HL-60 (cell line): ENCODE measurements at regions not wholly inside any gene's neighbourhood (a gene's known extent, or its start where the extent isn't known, plus 50 kb on each side); places are given as distances from the start of the nearest gene placed in this dataset.

Source experiments
- DNase-seq, 2 experiments: peaks; one replicate each; pipeline ENCODE4 v3.0.0-alpha.2; 2010 to 2020; ENCODE audit warnings: low read depth in 1 of 2, low spot score in 1 of 2
- H3K27ac ChIP-seq: fragments of 250-450 bp; sonication (Bioruptor Pico); replicated peaks from 2 replicates; pipeline ENCODE4 v1.5.1; 2020; ENCODE audit warnings: mild to moderate bottlenecking, moderate library complexity
- H3K27me3 ChIP-seq: fragments of 250-450 bp; sonication (Bioruptor Pico); 2 replicates; pipeline ENCODE4 v1.5.1; 2021; ENCODE audit warnings: mild to moderate bottlenecking, moderate library complexity; ENCODE audit not compliant: insufficient read depth, poor library complexity, severe bottlenecking
- H3K4me3 ChIP-seq: replicated peaks from 2 replicates; pipeline ENCODE4 v1.5.1; 2011; ENCODE audit warnings: mild to moderate bottlenecking, control low read depth, low read length; ENCODE audit not compliant: insufficient read depth
- GABPA ChIP-seq: IDR thresholded peaks from 2 replicates; pipeline ENCODE4 v1.6.1; 2012; ENCODE audit warnings: low read depth
- POLR2AphosphoS5 ChIP-seq: IDR thresholded peaks from 2 replicates; pipeline ENCODE4 v1.6.1; 2012; ENCODE audit warnings: low read depth
- SPI1 ChIP-seq: IDR thresholded peaks from 2 replicates; pipeline ENCODE4 v1.6.1; 2012; ENCODE audit warnings: low read depth, mild to moderate bottlenecking, borderline replicate concordance
- TF ChIP-seq, protein P1 (sequence below): IDR thresholded peaks from 2 replicates; pipeline ENCODE4 v1.6.1; 2012; ENCODE audit warnings: low read depth; ENCODE audit not compliant: insufficient replicate concordance
- TF ChIP-seq, protein P2 (sequence below): IDR thresholded peaks from one replicate; pipeline ENCODE4 v1.5.1; 2011; ENCODE audit warnings: low read length, control low read depth, inconsistent platforms; ENCODE audit not compliant: insufficient read depth

DNA sequence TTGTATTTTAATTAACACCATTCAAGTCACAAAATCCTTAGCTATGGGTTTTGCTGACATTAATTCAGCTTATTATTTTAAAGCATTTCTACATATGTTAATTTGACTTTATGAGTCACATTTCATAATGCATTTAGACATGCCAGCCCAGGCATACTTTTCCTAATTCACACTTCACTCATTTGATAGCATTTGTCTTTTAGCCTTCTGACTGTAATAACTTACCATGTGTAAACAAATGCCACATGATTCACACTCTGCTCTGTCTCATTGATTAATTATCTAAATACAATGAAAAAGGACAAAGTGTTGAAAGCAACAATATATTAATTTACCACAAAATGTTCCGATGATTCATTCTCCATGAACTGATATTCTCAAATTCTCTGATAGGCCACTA is 927.8 kb upstream of the EPHA6 start:
- Histone ChIP-seq H3K27ac (no peak overlapping the region), H3K4me3 (no peak overlapping the region), H3K27me3 (no peaks in the 10 kb centered on the region)
- no peak for DNase-seq
- TF ChIP-seq SPI1 (no peak), POLR2AphosphoS5 (no peak), GABPA (no peak)
- TF ChIP-seq, protein P1, sequence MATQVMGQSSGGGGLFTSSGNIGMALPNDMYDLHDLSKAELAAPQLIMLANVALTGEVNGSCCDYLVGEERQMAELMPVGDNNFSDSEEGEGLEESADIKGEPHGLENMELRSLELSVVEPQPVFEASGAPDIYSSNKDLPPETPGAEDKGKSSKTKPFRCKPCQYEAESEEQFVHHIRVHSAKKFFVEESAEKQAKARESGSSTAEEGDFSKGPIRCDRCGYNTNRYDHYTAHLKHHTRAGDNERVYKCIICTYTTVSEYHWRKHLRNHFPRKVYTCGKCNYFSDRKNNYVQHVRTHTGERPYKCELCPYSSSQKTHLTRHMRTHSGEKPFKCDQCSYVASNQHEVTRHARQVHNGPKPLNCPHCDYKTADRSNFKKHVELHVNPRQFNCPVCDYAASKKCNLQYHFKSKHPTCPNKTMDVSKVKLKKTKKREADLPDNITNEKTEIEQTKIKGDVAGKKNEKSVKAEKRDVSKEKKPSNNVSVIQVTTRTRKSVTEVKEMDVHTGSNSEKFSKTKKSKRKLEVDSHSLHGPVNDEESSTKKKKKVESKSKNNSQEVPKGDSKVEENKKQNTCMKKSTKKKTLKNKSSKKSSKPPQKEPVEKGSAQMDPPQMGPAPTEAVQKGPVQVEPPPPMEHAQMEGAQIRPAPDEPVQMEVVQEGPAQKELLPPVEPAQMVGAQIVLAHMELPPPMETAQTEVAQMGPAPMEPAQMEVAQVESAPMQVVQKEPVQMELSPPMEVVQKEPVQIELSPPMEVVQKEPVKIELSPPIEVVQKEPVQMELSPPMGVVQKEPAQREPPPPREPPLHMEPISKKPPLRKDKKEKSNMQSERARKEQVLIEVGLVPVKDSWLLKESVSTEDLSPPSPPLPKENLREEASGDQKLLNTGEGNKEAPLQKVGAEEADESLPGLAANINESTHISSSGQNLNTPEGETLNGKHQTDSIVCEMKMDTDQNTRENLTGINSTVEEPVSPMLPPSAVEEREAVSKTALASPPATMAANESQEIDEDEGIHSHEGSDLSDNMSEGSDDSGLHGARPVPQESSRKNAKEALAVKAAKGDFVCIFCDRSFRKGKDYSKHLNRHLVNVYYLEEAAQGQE, result no peak
- TF ChIP-seq, protein P2, sequence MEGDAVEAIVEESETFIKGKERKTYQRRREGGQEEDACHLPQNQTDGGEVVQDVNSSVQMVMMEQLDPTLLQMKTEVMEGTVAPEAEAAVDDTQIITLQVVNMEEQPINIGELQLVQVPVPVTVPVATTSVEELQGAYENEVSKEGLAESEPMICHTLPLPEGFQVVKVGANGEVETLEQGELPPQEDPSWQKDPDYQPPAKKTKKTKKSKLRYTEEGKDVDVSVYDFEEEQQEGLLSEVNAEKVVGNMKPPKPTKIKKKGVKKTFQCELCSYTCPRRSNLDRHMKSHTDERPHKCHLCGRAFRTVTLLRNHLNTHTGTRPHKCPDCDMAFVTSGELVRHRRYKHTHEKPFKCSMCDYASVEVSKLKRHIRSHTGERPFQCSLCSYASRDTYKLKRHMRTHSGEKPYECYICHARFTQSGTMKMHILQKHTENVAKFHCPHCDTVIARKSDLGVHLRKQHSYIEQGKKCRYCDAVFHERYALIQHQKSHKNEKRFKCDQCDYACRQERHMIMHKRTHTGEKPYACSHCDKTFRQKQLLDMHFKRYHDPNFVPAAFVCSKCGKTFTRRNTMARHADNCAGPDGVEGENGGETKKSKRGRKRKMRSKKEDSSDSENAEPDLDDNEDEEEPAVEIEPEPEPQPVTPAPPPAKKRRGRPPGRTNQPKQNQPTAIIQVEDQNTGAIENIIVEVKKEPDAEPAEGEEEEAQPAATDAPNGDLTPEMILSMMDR, result no peak

DNA sequence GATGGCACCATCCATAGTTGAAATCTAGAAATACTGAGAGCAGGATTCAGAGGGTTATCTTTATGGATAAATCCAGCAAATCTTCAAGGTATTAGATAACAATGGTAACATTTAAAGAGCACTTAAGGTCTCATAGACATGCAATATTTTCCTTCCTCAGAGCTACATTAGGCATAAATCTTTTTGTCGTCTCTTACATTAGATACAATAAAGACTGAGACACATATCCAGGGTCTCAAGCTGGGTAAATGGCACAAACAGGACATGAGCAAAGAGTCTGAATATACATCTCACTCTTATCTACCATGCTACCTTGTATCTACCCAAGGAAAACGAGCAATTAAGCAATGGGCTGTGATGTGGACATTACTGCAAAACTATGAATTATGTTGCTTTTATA is 927.3 kb upstream of the EPHA6 start:
- TF ChIP-seq, protein P2, result no peak
- no peak for TF ChIP-seq GABPA
- TF ChIP-seq, protein P1, result no peak
- TF ChIP-seq SPI1, result no peak
- TF ChIP-seq POLR2AphosphoS5, result no peak
- Histone ChIP-seq H3K4me3 (no peak overlapping the region), H3K27ac (no peak overlapping the region), H3K27me3 (no peaks in the 10 kb centered on the region)
- DNase-seq, result no peak

DNA sequence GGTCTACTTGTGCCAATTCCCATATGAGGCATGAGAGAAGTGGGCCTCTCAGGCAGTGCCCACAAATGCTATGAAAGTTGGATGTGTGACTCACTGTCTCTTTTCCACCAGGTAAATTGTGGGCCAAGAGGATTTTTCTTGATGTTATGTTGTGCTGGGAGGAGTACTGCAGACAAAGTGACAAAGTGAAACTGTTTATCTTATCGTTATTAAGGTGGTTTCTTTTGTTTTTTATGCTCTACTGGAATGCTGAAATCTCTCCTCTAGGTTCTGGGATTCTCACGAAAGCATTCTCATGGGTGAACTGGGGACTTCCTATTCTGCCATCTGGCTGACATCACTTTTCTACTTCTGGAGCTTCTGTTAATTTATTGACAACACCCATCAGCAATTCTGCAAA is 919.6 kb upstream of the EPHA6 start:
- no peak overlapping the region for H3K4me3 ChIP-seq
- H3K27ac ChIP-seq, result no peak overlapping the region
- TF ChIP-seq, protein P2, result no peak
- TF ChIP-seq, protein P1, result no peak
- TF ChIP-seq SPI1 (no peak), GABPA (no peak), POLR2AphosphoS5 (no peak)
- H3K27me3 ChIP-seq, result no peaks in the 10 kb centered on the region
- no peak for DNase-seq
